Keratinocyte (primary cell): ENCODE measurements at regions not wholly inside any gene's neighbourhood (a gene's known extent, or its start where the extent isn't known, plus 50 kb on each side); places are given as distances from the start of the nearest gene placed in this dataset.
A peak's percentile ranks its signal among the peaks of the same experiment; 100 is the strongest.

Experiments used
- DNase-seq: peaks from one replicate; pipeline ENCODE4 v3.0.0-alpha.2; 2011; ENCODE audit warnings: low read depth, missing footprints, low spot score
- FAIRE-seq: peaks from 2 replicates; lab custom pipeline; 2011; peaks lifted over from hg19 to GRCh38; lab: Jason Lieb, UNC
- H2AFZ ChIP-seq: 2 replicates; pipeline ENCODE4 v1.6.0; 2012; ENCODE audit warnings: low read length, control low read depth, inconsistent platforms; ENCODE audit not compliant: control insufficient read depth
- H3K27ac ChIP-seq: 2 replicates; pipeline ENCODE4 v1.5.1; 2011; ENCODE audit warnings: low read length; ENCODE audit not compliant: control insufficient read depth, insufficient read depth
- H3K27me3 ChIP-seq: 3 replicates; pipeline ENCODE4 v1.6.0; 2011; ENCODE audit warnings: low read length; ENCODE audit not compliant: control insufficient read depth, insufficient read depth; ENCODE audit errors: extremely low read depth
- H3K36me3 ChIP-seq, 2 experiments: 2 replicates in 1 of 2; 3 replicates in 1 of 2; pipeline ENCODE4 v1.5.1; 2011; ENCODE audit warnings: low read length in 2 of 2, mild to moderate bottlenecking in 1 of 2; ENCODE audit not compliant: control insufficient read depth in 2 of 2, insufficient read depth in 2 of 2; ENCODE audit errors: extremely low read depth in 1 of 2
- H3K4me1 ChIP-seq: 3 replicates; pipeline ENCODE4 v1.5.1; 2011; ENCODE audit warnings: low read length; ENCODE audit not compliant: control insufficient read depth, insufficient read depth; ENCODE audit errors: extremely low read depth
- H3K4me2 ChIP-seq: 3 replicates; pipeline ENCODE4 v1.6.0; 2011; ENCODE audit warnings: low read depth, low read length; ENCODE audit not compliant: control insufficient read depth, insufficient read depth; ENCODE audit errors: extremely low read depth
- H3K4me3 ChIP-seq, 3 experiments: fragments of 200-600 bp in 1 of 3; sonication (generic) in 1 of 3; 2 replicates in 2 of 3; 3 replicates in 1 of 3; pipeline ENCODE4 v1.5.1; 2011 to 2016; ENCODE audit warnings: low read length in 3 of 3, mild to moderate bottlenecking in 3 of 3, control low read depth in 2 of 3, inconsistent platforms in 1 of 3, low read depth in 1 of 3, mixed read lengths in 1 of 3, mixed run types in 1 of 3, moderate library complexity in 1 of 3; ENCODE audit not compliant: control insufficient read depth in 2 of 3, insufficient read depth in 2 of 3; ENCODE audit errors: extremely low read depth in 1 of 3
- H3K79me2 ChIP-seq: 2 replicates; pipeline ENCODE4 v1.6.0; 2012; ENCODE audit warnings: low read length; ENCODE audit not compliant: control insufficient read depth, insufficient read depth
- H3K9ac ChIP-seq: 3 replicates; pipeline ENCODE4 v1.6.0; 2011; ENCODE audit warnings: low read length; ENCODE audit not compliant: control insufficient read depth, insufficient read depth; ENCODE audit errors: extremely low read depth
- H3K9me1 ChIP-seq: 3 replicates; pipeline ENCODE4 v1.6.0; 2011; ENCODE audit warnings: low read length; ENCODE audit not compliant: control insufficient read depth, insufficient read depth; ENCODE audit errors: extremely low read depth
- H3K9me3 ChIP-seq: 2 replicates; pipeline ENCODE4 v1.5.1; 2012; ENCODE audit warnings: low read depth, low read length; ENCODE audit not compliant: control insufficient read depth
- H4K20me1 ChIP-seq: 3 replicates; pipeline ENCODE4 v1.6.0; 2011; ENCODE audit warnings: low read length; ENCODE audit not compliant: control insufficient read depth, insufficient read depth; ENCODE audit errors: extremely low read depth
- EZH2 ChIP-seq: IDR thresholded peaks from one replicate; pipeline ENCODE4 v1.6.1; 2012; ENCODE audit warnings: inconsistent platforms, mild to moderate bottlenecking, low read length, moderate library complexity
- dilution Hi-C: fragments of 300-500 bp; cut with MboI; formaldehyde crosslinking; loops from one replicate; pipeline ENCODE4 v1.7.0; 2020; ENCODE audit warnings: low sequenced_read_pairs; ENCODE audit not compliant: extremely low pct_ligation_motif_present
- TF ChIP-seq, protein P1 (sequence below), 3 experiments: IDR thresholded peaks in 1 of 3; conservative IDR thresholded peaks in 1 of 3; optimal IDR thresholded peaks in 1 of 3; 2 replicates in 2 of 3; 3 replicates in 1 of 3; pipeline versions ENCODE3 to v1.5.1; 2011; ENCODE audit warnings: low read length in 3 of 3, mild to moderate bottlenecking in 3 of 3, moderate library complexity in 2 of 3, control low read depth in 1 of 3, inconsistent platforms in 1 of 3; ENCODE audit not compliant: insufficient read depth in 2 of 3; ENCODE audit errors: extremely low read depth in 1 of 3

DNA sequence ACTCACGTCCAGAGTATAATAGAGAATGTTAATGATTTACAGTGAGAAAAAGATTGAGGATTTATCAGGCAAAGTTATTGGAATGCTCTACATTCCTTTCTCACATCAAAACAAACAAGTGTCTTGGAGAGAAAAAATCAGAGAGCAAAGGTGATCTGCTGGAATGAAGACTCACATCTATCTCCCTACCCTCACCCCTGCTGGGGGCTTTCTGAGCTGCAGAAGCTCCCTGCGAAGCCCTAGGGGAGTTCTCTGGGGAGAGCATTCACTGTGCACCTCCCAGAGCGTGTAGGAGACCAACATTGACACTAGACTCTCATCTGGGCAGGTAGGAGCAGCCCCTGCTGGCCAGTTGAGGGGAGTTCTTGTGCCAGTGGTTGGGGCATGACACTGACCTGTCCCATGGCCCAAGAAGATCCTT is 76.6 kb upstream of the ADAMTS16 start:
- TF ChIP-seq, protein P1, sequence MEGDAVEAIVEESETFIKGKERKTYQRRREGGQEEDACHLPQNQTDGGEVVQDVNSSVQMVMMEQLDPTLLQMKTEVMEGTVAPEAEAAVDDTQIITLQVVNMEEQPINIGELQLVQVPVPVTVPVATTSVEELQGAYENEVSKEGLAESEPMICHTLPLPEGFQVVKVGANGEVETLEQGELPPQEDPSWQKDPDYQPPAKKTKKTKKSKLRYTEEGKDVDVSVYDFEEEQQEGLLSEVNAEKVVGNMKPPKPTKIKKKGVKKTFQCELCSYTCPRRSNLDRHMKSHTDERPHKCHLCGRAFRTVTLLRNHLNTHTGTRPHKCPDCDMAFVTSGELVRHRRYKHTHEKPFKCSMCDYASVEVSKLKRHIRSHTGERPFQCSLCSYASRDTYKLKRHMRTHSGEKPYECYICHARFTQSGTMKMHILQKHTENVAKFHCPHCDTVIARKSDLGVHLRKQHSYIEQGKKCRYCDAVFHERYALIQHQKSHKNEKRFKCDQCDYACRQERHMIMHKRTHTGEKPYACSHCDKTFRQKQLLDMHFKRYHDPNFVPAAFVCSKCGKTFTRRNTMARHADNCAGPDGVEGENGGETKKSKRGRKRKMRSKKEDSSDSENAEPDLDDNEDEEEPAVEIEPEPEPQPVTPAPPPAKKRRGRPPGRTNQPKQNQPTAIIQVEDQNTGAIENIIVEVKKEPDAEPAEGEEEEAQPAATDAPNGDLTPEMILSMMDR (optimal IDR thresholded peaks at IDR 0.05 in 1 of 3, IDR thresholded peaks at IDR 0.05 in 1 of 3, conservative IDR thresholded peaks at IDR 0.05 in 1 of 3; ENCODE audit: extremely low read depth in 1 of 3, insufficient read depth in 2 of 3, low read length in 3 of 3), result peak in 2 of 3 experiments; percentile 16 to 50
- no peak for TF ChIP-seq EZH2
- Histone ChIP-seq H3K9ac (no peak overlapping the region), H3K4me1 (peaks cover 8% of the 10 kb centered on the region), H3K9me1 (no peaks in the 10 kb centered on the region), H4K20me1 (no peaks in the 10 kb centered on the region), H2AFZ (no peak overlapping the region), H3K4me2 (no peak overlapping the region), H3K36me3 (no peaks in the 10 kb centered on the region), H3K27me3 (no peaks in the 10 kb centered on the region), H3K27ac (no peak overlapping the region), H3K4me3 (no peak overlapping the region), H3K79me2 (no peaks in the 10 kb centered on the region), H3K9me3 (no peaks in the 10 kb centered on the region)
- DNase-seq, result no peak
- FAIRE-seq, result no peak
- dilution Hi-C loops, result no loop called here

DNA sequence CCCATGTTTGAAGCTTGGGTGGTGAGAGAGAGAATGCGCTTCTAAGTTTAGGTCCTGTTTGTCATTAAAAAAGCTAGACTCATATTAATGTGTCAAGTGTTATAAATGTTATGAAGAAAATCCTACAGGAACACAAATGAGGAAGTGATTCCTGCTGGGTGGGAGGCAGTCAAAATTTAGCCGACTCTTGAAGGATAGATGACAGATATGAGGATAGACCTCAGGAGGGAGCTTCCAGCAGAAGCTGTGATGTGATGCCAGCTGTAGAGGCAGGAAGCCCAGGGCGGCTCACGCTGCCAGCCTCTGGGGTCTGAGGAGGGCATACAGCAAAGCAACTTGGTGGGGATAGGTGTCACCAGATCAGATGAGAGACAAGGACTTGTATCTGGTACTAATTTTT is 74.7 kb upstream of the ADAMTS16 start:
- no peak overlapping the region for H2AFZ ChIP-seq
- DNase-seq (no peak), FAIRE-seq (no peak)
- no peak overlapping the region for H3K4me2 ChIP-seq
- H3K4me1 ChIP-seq, result peaks cover 8% of the 10 kb centered on the region
- no peak for TF ChIP-seq EZH2
- TF ChIP-seq, protein P1 (optimal IDR thresholded peaks at IDR 0.05 in 1 of 3, IDR thresholded peaks at IDR 0.05 in 1 of 3, conservative IDR thresholded peaks at IDR 0.05 in 1 of 3; ENCODE audit: extremely low read depth in 1 of 3, insufficient read depth in 2 of 3, low read length in 3 of 3), result no peak
- H3K79me2 ChIP-seq, result no peaks in the 10 kb centered on the region
- no peaks in the 10 kb centered on the region for H3K27me3 ChIP-seq
- H3K36me3 ChIP-seq, result no peaks in the 10 kb centered on the region
- H4K20me1 ChIP-seq, result no peaks in the 10 kb centered on the region
- no peaks in the 10 kb centered on the region for H3K9me1 ChIP-seq
- H3K27ac ChIP-seq, result no peak overlapping the region
- dilution Hi-C loops, result no loop called here
- no peaks in the 10 kb centered on the region for H3K9me3 ChIP-seq
- no peak overlapping the region for H3K4me3 ChIP-seq
- no peak overlapping the region for H3K9ac ChIP-seq
